Femur (tissue), 1 donor: ENCODE measurements at regions not wholly inside any gene's neighbourhood (a gene's known extent, or its start where the extent isn't known, plus 50 kb on each side); places are given as distances from the start of the nearest gene placed in this dataset.

ENCODE experiments used
- DNase-seq: peaks from one replicate; pipeline ENCODE4 v3.0.0-alpha.2; 2017

DNA sequence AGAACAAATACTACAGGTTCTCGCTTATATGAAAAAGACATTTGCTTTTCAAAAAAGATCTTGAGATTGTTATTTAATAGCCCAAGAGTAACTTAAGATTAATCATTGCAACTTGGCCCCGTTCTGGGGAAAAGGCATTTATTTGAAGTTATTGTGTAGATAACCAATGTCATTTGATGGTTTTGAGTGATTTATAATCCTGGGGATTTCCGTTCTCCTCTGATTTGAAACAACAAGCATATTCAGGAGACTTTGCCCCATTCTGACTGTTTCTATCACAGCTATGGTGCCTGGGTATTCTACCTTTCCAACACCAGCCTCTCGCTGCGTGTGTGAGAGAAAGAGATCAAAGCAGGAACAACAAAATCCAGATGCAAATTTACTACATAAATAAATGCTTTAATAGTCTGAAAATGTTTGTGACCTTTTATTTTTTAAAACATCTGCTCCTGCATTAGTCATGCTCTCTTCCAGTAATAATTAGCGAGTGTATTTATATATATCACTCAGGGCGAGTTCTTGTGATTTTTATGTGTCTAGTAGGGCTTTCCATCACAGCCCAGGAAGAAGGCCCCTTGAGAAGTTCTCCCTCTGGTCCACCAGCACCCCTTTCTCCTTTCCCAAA, 197.9 kb upstream of the FOXQ1 start:
- DNase-seq, result no peak

DNA sequence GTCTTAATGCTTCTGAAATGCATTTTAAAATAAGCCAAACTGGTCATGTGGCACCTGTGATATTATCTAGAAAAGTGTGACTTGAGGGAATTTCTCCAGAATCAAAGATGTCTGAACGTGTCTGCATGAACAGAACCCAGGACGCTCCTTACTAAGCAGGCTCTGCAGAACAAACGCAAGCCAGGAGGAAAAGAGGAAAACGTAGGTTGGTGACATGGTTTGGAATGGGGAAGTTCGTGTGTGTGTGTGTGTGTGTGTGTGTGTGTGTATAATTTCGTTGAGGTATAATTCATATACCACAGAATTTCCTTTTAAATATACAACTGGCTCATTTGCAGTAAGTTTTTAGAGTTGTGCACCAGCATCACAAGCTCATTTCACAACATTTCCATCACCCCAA, 200.5 kb upstream of the FOXQ1 start:
- DNase-seq, result no peak

DNA sequence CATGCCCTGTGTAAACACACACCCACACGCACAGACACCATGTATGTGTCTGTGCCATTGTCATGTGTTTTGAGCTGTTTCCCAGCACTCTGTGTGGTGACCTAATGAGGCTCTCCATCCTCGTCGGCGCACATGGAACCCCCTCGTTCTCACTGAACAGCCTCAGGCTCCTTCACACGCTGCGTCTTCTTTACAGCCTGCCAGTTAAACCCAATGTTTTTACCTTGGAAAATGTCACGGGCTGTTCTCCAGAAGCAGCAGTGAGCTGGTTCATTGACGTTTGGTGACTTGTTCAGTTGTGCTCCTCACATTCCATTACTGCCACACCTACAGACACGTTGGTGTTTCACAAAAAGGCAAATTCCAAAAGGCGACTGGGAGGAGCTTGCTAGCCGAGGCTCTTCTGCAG, 201.0 kb upstream of the FOXQ1 start:
- DNase-seq, result no peak

DNA sequence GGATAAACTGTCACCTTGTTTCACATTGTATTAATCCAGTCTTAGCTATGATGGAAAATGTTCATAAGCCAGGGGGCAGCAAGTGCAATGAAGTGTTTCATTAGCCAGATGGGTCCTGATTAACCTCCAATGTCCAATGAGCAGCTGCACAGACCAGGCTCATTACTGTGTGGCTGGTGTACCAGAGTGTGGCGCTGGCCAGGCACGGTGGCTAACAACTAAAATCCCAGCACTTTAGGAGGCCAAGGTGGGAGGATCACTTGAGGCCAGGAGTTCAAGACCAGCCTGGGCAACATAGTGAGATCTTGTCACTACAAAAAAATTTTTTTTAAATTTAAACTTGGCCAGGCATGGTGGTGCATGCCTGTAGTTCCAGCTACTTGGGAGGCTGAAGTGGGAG, 201.7 kb upstream of the FOXQ1 start:
- no peak for DNase-seq

DNA sequence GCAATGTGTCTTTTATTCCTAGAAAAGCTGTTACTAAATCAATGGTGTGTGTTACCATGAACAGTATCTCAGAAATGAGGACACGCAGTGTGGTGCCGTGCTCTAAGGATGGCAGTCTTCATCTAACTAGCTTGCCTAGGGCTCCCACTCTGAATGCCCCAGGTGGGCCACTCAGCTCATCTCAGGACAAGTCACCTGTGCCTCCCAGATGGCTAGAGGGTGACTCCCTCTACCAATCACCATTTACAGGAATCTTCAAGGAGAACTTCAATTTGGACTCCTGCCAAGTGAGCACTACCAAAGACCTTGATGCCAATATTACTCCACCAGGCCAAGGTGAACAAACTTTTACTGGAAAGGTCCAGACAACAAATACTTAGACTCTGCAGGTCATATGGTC, 202.8 kb upstream of the FOXQ1 start:
- DNase-seq, result no peak

DNA sequence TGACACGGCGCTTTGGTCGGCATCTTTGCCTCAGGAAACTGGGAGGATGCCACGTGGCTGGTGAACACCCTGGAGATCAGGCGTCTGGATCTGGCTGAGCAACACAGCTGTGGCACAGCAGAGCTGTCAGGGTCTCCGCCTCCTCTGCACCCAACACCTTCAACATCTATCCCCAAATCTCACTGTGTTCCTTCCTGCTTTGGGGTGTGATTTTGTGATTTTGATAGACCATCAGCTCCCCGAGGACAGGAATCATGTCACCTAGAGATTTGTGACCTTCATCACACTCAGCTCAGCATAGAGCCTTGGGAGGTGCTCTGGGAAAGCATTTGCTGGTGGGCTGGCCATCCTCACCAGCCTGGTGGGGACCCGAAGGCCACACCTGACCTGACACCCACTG, 203.7 kb upstream of the FOXQ1 start:
- DNase-seq, result no peak

DNA sequence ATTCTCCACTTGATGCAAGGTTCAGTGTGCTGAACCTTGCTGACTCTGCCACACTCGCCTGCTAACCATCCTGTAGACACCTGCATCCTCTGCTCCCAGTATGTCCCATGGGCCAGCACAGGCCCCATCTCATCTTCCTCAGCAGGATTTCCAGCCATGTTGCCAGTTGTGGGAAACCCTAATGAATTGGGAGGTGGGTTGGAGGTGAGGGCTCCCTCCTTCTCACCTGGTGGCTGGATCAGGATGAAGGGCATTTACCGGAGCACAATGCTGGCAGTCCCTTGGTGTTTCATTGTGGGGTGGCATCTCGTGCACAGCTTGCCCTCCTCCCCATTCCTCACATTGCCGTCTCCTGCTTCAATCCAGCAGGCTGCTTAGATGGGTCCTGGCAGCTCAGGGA, 204.3 kb upstream of the FOXQ1 start:
- no peak for DNase-seq

DNA sequence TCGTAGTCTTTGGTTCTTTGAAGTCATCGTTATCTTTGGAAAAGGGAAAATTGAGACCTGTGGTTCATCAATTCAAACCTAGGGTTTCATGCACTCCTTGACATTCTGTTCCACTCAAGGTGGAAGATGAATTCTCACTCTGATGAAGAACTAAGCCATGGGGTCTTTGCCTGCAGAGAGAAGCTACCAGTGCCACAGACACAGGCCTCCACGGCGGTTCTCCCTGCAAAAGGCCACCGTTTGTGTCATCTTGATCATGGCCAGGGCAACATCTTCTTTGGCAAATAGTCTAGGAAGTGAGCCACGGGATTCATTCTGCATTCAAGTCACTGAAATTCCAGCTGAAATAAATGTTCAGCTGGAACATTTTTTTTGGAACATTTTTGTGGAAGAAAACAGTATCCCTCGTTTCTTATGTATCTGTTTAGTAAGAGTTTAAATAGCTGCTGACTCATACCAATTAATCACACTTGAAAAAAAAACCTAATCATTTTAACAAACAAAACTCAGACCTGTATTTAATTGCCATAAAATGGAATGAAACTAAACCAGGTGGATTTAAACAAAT, 206.0 kb upstream of the FOXQ1 start:
- DNase-seq, result no peak

DNA sequence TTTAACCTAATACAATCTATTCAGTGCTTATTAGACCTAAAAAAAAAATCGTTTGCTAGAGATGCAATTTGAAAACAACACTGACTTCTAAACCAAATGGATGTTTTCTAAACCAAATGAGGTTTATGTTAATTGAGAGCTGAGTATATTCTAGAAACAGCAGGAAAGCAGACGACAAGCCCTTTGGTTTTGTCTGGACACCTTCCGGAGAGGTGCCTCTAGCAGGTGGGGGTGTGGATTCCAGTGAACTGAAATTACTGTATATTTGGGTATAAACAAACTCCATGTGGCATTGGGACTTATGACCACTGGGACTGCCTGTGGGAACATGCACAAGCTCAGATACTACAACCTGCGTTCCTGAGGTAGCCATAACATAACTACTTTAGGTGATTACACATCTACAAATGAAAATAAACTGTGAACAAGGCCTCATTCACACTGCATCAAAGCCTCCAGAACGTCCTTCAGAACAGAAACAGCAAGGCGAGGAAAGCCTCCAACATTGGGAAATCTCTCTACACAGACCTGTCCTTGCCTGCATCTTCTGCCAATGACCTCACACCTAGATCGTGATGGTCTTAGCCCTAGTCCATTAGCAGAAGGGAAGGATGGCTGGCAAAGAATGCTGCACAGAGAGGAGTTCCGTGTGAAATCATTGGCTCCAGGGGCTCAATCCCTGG, 206.8 kb upstream of the FOXQ1 start:
- no peak for DNase-seq

DNA sequence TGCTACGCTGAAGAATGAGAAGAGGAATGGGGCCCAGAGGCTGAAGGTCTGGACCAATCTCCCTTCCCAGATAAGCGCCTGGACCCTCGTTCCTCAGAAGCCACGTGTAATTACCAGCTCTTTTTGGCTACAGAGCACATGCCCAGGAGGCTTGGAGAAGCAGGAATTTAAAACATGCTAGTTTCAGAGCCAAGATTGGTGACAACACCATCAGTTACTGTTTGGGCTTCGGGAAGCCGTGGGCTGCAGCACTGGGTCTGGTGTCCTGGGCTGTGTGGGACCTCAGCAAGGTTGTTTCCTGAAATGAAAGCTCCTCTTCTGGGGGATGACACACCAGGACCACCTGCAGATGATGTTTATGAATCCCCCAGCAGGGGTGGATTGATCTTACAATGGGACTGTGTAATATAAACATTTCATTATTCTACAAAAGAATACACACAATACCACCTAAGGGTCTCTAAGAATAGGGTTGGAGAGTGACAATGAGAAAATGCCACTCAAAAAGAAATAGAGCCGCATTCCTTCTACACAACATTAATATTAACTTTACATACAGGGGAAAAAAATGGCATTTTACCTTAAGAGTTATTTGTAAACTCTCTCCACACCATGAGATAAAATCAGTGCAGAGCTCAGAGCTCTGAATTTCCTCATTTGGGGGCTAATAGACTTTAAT, 207.8 kb upstream of the FOXQ1 start:
- no peak for DNase-seq

DNA sequence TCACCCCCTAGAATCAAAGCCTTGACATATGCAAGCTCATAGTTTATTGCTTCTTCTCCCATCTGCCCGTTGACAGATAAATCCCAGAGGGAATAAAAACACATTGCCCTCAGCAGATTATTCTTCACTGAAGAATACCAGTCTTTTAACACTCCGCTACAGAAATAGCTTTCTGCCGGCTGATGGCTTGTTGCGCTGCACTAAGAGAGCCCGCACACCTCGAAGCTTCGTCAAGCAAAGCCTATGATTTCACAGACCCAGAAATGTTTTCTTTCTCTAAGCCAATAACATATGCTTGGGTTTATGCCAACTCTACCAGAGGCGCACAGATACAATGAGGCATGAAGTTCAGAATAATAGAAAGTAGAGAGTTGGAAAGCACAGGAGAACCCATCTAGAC, 208.9 kb upstream of the FOXQ1 start:
- no peak for DNase-seq

DNA sequence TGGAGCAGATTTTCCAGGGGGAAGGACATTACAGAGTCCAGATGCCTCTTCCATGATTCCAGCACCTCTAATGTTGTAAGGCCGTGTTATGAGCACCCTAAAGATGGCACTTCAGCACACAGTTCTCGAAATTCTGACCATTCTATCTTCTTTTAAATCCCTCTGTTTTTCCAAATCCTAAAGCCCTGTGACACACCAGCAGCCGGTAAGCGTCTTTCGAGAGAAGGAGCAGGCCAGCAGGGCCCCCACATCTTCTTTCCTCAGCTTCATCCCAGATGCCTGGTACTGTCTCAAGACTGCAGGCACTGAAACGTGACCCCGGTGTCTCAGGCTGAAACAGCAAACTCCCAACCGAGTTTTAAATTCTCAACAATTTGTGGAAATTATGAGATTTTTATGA, 211.6 kb upstream of the FOXQ1 start:
- no peak for DNase-seq

DNA sequence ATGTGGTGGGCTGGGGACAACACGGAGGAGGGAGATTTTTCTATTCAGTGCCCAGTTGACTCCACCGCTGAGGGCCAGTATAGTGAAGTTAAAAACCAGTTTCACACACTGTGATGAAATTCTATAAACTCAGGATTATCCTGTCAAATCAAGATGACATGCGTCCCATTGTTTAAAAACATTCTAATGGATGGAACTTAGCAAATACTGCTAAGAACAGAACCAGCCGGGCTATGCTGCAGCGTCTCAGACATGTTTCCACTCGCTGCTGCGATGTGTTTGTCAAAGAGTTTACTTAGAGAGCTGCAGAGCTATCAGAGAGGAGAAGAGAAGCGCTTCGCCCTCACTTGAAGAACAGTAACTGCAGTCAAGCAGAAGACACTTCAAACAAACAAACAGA, 212.6 kb upstream of the FOXQ1 start:
- no peak for DNase-seq

DNA sequence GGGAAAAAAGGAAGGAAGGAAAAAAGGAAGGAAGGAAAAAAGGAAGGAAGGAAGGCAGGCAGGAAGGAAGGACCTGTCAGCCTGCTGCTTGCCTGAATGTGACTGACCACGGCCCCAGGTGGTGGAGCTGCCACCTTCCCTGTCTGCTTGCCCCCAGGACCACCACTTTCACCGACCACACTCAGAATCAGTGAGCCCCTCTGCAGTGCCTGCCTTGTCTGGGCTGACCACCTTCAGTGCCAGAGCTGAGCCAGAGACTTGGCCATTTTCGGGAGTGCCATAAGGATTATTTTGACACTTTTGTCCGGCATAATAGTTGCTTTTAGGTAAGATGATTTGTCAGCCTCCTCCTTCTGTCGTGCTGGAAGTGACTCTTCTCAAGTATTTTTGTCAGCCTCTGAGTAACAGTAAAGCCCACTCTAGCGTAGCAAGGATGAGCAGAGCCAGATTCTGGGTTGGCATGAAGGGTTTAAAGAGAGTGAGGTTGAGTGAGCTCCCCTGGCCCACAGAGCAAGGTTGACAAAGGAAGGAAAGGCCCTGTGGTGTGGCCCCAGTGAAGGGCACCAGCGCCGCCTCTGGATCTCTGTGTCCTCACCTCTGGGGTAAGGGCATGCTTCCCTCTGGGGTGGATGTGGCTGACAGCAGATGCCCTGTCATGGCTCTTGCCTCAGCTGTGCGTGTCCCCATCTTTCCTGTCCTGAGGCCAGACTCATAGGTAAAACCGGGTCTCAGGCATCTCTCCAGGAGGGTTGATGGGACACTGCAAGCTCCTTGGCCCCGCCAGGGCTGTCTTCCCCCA, 214.7 kb upstream of the FOXQ1 start:
- DNase-seq, result no peak

DNA sequence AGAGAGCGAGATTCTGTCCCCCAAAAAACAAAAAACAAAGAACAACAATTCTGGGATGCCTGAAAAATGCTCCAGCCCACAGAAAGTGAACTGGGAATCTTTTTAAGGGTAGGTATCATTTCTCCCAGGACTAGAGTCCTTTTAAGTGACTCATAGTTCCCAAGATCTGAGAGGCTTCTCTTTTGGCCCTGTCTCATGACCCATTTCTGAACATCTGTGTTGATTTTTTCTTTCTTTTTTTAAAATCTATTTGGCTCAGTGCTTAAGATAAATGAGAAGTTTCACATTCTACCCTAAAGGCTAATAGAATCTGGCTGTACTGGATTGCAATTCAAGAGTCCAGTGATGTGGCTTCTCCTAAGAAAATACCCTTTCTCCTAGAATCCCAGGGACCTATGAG, 217.6 kb upstream of the FOXQ1 start:
- no peak for DNase-seq

DNA sequence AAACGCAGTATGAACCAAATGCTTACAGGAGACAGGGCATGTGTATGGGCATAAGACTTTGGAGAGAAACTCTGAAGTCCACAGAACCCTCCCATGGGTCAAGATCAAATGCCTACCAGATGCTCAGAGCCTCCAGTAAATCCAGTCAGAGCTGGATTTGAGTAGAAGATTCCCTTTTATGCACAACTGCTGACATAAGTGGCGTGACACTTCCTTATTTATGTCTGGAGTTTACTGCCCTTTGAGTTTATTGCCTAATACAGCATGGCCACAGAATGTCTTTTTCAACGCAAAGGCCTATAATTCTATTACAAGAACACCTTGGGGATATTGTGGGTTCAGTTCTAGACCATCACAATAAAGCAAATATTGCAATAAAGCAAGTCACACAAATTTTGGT, 220.0 kb upstream of the FOXQ1 start:
- DNase-seq, result no peak

DNA sequence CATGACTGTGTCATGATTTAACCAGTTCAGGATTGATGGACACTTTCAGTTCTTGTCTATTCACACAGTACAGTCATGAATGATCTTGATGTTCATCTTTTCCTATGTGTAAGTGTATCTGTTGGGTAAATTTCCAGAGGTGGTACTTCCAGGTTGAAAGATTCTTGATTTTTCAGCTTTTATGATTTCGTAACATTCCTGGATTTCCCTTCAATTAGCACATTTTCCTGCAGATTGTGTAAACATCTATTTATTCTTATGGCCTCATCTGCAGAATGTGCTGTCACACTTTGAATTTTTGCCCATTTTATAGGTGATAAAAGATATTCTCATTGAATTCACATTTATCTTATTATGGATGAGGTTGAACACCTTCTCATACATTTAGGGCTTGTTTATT, 222.0 kb upstream of the FOXQ1 start:
- no peak for DNase-seq

DNA sequence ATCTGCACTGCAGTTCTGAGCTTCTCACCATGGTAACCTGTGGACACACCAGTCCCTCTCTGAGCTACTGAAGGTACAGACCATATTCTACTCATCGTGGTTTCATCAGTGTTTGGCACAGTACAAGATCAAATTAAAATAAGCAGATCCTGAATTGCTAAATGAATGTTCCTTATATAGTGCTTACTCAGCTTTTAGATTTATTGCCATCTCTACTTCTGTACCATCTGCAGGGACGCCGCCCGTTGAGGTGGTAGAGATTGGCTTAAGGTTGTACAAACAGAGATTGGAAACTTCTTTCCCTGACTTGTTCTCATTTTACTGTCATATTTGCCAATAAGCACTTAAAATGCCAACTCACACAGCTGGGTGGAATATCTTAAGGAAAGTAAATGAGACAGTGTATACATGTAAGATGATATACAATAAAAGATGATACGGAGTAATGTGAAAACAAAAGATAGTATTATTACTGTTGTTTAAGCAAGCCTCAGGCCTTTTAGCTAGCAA, 223.4 kb upstream of the FOXQ1 start:
- no peak for DNase-seq

DNA sequence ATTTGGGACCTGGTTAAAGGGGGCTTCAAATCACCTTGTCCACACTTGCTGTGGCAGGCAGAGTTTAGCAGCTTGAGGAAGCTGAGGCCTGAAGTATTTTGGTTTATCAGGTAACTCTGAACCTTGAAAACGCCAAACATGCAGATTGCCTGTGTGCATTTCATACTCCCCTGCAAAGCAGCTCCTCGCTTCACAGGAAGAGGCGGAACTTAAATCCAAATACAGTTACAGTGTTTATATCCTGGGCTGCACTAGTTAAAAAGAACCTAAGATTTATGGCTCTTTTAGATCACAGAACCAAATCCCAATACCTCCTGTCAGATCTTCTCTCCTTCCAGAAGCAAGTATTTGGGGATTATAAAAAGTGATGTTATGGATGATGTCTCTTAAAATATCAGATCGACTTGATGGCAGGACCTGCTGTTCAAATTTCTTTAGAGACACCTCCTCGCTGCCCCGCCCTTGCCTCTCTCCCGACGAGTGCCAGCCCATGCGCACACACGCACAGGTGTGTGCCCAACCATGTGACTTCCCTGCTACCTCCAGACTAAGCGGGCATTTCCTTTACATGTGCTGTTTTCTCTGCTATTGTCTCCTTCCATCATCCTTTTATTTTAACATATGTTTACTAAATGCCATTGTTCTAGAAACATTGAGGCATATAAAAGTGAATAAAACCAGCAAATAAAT, 224.6 kb upstream of the FOXQ1 start:
- DNase-seq, result no peak

DNA sequence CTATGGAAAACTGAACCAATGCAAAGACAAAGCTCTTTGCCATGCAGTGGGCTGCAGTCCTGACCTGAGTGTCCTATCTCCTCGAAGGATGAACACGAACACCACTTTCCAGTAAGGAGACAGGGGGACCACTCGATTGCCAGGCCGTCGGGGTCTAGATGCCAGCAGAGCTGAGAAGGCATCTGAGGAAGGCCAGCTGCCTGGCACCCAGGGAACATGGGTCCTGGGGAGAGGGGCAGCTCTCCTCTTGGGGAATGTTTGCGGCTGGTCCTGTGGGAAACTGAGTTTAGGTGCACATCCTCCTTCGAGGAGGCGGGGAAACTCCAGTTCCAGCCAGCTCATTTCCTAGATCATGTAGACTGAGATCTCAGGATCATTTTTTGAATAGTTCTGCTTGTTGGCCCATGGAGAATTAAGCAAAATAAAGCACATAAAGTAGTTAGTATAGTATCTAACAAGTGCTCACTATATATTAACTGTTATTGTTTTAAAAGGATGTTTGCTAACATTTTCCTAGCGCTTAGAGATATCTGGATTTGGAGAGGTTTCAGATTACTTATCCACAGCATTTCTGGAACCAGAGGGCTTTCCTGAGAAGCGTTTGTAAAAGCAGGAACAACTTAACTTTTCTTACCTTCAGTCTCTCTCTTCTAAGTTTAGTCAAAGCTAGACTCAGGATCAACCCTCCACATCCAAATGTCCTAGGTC, 225.3 kb upstream of the FOXQ1 start:
- DNase-seq, result no peak

DNA sequence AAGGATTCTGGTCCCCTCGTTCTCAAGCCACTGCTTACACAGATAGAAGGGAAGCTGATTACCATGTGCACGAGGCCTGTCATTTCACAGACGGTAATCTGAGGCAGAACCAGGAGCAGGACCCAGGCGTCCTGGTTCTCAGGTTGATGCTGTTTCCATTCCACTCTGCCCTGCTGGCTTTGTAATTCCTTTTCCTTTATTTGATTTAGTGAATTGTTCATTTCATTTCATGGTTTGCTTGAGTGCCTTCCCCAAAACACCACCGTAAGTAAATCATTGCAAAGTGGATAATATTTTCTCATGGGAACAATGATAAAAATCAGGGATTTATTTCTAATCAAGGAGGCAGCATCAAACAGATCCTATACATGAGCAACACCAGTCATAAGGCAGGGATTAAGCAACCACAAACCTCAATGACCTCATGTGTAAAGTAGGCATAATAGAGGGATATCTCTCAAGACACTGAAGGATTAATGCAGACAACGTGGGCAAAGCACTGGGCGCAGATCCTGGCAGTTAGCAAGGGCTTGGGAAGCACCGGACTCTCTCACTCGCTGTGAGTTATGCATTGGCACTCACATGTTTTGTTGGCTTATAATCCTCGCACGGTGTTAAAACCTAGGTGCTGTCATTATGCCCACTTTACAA, 229.5 kb upstream of the FOXQ1 start:
- DNase-seq, result no peak
